Lower leg skin (tissue), 3 donors: ENCODE measurements at regions not wholly inside any gene's neighbourhood (a gene's known extent, or its start where the extent isn't known, plus 50 kb on each side); places are given as distances from the start of the nearest gene placed in this dataset.

Source experiments
- POLR2A ChIP-seq, 2 donors: fragments of 450-650 bp; IDR thresholded peaks; one replicate each; pipeline ENCODE4 v1.6.1; 2016 to 2017; ENCODE audit warnings: antibody characterized with exemption in 2 of 2, mild to moderate bottlenecking in 1 of 2, moderate library complexity in 1 of 2
- TF ChIP-seq, protein P1 (sequence below), 3 donors: fragments of 450-650 bp; IDR thresholded peaks; one replicate each; pipeline ENCODE4 v1.5.1; 2016; ENCODE audit warnings: antibody characterized with exemption in 3 of 3, mild to moderate bottlenecking in 3 of 3, moderate library complexity in 2 of 3

DNA sequence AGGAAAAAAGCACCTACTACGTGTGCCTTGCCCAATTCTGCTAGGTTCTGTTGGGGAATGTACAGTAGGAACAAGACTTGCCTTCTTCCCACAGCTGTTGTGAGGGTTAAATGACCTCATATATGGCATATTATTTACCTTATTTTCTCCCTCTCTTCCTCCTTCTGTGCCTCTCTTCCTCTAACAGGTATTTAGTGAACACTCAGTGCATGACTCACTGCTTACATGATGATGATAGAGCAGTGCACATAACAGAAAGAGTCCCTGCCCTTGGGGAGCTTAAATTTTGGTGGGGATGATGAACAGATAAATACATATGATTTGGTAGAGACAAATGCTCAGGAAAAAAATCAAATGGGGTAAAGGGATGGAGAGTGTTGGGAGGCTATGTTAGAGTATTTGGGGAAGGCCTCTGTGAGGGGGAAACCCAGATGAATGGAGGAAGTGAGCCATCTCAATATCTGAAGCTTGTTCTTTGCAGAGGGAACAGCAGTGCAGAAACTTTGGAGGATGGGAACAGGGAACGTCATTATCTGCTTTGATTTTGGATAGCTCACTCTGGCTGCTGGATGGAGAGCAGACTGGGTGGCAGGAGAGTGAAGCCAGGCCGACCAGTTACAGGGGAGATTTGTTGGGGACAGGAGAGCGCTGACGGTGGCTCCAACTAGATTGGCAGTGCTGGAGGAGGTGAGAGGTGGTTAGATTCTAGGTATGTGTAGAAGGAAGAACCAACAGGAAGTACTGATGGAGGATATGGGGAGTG is 95.5 kb upstream of the TENM4 start:
- TF ChIP-seq, protein P1, sequence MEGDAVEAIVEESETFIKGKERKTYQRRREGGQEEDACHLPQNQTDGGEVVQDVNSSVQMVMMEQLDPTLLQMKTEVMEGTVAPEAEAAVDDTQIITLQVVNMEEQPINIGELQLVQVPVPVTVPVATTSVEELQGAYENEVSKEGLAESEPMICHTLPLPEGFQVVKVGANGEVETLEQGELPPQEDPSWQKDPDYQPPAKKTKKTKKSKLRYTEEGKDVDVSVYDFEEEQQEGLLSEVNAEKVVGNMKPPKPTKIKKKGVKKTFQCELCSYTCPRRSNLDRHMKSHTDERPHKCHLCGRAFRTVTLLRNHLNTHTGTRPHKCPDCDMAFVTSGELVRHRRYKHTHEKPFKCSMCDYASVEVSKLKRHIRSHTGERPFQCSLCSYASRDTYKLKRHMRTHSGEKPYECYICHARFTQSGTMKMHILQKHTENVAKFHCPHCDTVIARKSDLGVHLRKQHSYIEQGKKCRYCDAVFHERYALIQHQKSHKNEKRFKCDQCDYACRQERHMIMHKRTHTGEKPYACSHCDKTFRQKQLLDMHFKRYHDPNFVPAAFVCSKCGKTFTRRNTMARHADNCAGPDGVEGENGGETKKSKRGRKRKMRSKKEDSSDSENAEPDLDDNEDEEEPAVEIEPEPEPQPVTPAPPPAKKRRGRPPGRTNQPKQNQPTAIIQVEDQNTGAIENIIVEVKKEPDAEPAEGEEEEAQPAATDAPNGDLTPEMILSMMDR (IDR thresholded peaks at IDR 0.05), result no peak
- no peak for TF ChIP-seq POLR2A (IDR thresholded peaks at IDR 0.05)
